ENCODE measurements at regions not wholly inside any gene's neighbourhood (a gene's known extent, or its start where the extent isn't known, plus 50 kb on each side); places are given as distances from the start of the nearest gene placed in this dataset.

DNA sequence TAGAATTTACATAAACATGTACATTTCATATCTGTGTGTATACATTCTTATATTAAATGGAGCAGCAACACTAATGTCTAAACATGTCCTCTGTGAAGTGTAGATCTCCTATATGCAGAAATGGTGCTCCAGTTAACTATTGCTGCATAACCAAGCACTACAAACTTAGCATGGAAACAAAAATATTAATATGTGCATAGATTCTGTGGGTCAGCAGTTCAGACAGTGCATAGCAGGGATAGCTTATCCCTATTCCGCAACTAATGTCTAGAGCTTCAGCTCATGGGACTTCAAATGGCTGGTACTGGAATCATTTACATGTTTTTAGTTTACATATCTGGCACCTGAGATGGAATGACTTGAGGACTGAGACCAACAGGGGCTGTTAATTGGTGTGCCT is 652.1 kb downstream of the TLE4 start:
- TF ChIP-seq EZH2 (IDR thresholded peaks at IDR 0.05): no peak
- no peak for TF ChIP-seq CTCF (IDR thresholded peaks at IDR 0.05)
- TF ChIP-seq EZH2phosphoT487 (IDR thresholded peaks at IDR 0.05): no peak

Measured in neural progenitor cell (in vitro differentiated cells).